ENCODE measurements at regions not wholly inside any gene's neighbourhood (a gene's known extent, or its start where the extent isn't known, plus 50 kb on each side); places are given as distances from the start of the nearest gene placed in this dataset.

DNA sequence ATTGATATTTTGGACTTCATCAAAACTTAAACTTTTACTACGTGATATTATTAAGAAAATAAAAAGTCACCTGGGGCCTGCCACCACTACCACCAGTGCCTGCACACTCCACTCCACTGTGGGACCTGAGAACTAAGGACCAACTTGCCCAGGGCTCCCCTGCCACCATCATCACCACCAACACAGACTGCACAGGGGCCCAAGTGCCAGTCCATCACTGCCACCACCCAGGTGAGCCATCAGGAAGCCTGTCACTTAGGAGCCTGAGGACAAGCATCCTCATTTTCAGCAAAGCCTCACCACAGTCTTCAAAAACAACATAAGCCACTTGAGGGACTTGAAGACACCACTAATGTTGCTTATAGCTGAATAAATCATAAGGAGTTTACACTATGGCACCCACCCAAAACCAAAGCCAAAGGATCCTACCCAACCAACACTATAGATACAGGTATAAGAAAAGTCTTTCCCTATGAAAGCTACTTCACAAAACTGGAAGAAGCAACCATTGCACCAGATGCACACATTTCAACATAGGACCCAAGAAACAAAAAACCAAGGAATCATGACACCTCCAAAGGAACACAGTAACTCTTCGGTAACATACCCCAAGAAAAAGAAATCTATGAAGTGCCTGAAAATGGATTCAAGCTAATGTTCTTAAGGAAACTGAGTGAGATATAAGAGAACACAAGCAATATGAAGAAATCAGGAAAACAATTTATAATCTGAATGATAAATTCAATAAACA lies 73.6 kb upstream of the GNAZ start:
- TF ChIP-seq POLR2A (IDR thresholded peaks at IDR 0.05) = no peak
- TF ChIP-seq, protein P1, sequence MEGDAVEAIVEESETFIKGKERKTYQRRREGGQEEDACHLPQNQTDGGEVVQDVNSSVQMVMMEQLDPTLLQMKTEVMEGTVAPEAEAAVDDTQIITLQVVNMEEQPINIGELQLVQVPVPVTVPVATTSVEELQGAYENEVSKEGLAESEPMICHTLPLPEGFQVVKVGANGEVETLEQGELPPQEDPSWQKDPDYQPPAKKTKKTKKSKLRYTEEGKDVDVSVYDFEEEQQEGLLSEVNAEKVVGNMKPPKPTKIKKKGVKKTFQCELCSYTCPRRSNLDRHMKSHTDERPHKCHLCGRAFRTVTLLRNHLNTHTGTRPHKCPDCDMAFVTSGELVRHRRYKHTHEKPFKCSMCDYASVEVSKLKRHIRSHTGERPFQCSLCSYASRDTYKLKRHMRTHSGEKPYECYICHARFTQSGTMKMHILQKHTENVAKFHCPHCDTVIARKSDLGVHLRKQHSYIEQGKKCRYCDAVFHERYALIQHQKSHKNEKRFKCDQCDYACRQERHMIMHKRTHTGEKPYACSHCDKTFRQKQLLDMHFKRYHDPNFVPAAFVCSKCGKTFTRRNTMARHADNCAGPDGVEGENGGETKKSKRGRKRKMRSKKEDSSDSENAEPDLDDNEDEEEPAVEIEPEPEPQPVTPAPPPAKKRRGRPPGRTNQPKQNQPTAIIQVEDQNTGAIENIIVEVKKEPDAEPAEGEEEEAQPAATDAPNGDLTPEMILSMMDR (IDR thresholded peaks at IDR 0.05) = no peak

Data from adrenal gland (tissue), 5 donors.